Caco-2 (cell line): ENCODE measurements at regions not wholly inside any gene's neighbourhood (a gene's known extent, or its start where the extent isn't known, plus 50 kb on each side); places are given as distances from the start of the nearest gene placed in this dataset.

Experiments
- BruUV-seq: library from RNA; stranded (reverse); fragments of 400-500 nt; replicated peaks from 2 replicates; lab custom pipeline; 2021; lab: Mats Ljungman, UMichigan
- CTCF ChIA-PET: fragments of 300-600 bp; sonication (Branson Sonifier 250); formaldehyde crosslinking; loops from one replicate; lab custom pipeline; 2022; ENCODE audit warnings: antibody characterized with exemption; lab: Charles Lee
- POLR2A ChIA-PET: fragments of 300-600 bp; sonication (Branson Sonifier 250); formaldehyde crosslinking; loops from one replicate; lab custom pipeline; 2022; ENCODE audit warnings: antibody characterized with exemption; lab: Charles Lee
- DNase-seq, 2 experiments: peaks; one replicate each; pipeline versions ENCODE4 v3.0.0 to v3.0.0-alpha.2; 2020 to 2022
- H3K27me3 ChIP-seq: replicated peaks from 2 replicates; pipeline ENCODE4 v1.6.0; 2011; ENCODE audit warnings: low read length; ENCODE audit not compliant: control insufficient read depth, insufficient read depth
- H3K36me3 ChIP-seq: 2 replicates; pipeline ENCODE4 v1.5.1; 2011; ENCODE audit warnings: low read length; ENCODE audit not compliant: control insufficient read depth, insufficient read depth
- H3K4me1 ChIP-seq: fragments of 250-450 bp; sonication (Bioruptor Pico); 2 replicates; pipeline ENCODE4 v1.5.1; 2020; ENCODE audit warnings: mild to moderate bottlenecking
- H3K4me3 ChIP-seq: 2 replicates; pipeline ENCODE4 v1.5.1; 2011; ENCODE audit warnings: low read depth, mild to moderate bottlenecking, control low read depth, low read length
- H3K9me3 ChIP-seq: fragments of 250-450 bp; sonication (Bioruptor Pico); 2 replicates; pipeline ENCODE4 v1.5.1; 2020; ENCODE audit warnings: mild to moderate bottlenecking, moderate library complexity
- H3K27ac Mint-ChIP-seq: one replicate; pipeline ENCODE4 v1.8.0; 2022; ENCODE audit warnings: mixed read lengths; ENCODE audit not compliant: unreplicated experiment
- H3K27me3 Mint-ChIP-seq: one replicate; pipeline ENCODE4 v1.8.0; 2022; ENCODE audit warnings: mixed read lengths; ENCODE audit not compliant: insufficient read depth, unreplicated experiment
- H3K36me3 Mint-ChIP-seq: one replicate; pipeline ENCODE4 v1.8.0; 2022; ENCODE audit warnings: mild to moderate bottlenecking, mixed read lengths; ENCODE audit not compliant: insufficient read depth, unreplicated experiment
- H3K4me1 Mint-ChIP-seq: one replicate; pipeline ENCODE4 v1.8.0; 2022; ENCODE audit warnings: low read depth, mixed read lengths; ENCODE audit not compliant: unreplicated experiment
- H3K4me3 Mint-ChIP-seq: one replicate; pipeline ENCODE4 v1.8.0; 2022; ENCODE audit warnings: mild to moderate bottlenecking, moderate library complexity, mixed read lengths; ENCODE audit not compliant: unreplicated experiment
- H3K9me3 Mint-ChIP-seq: one replicate; pipeline ENCODE4 v1.8.0; 2022; ENCODE audit warnings: mixed read lengths; ENCODE audit not compliant: unreplicated experiment
- CTCF ChIP-seq, 2 experiments: fragments of 200-600 bp in 1 of 2; IDR thresholded peaks; 1 replicate in 1 of 2; 2 replicates in 1 of 2; pipeline versions ENCODE4 v1.5.1 to v1.8.0; 2011 to 2022; ENCODE audit warnings: antibody characterized with exemption in 1 of 2, control low read depth in 1 of 2, inconsistent platforms in 1 of 2, low read depth in 1 of 2, low read length in 1 of 2, mild to moderate bottlenecking in 1 of 2, moderate library complexity in 1 of 2; ENCODE audit not compliant: insufficient read depth in 1 of 2, severe bottlenecking in 1 of 2, unreplicated experiment in 1 of 2
- intact Hi-C: fragments of 100-400 bp; cut with micrococcal nuclease; formaldehyde crosslinking; loops from one replicate; pipeline ENCODE4 v1.10.0; 2022; ENCODE audit not compliant: unreplicated experiment

DNA sequence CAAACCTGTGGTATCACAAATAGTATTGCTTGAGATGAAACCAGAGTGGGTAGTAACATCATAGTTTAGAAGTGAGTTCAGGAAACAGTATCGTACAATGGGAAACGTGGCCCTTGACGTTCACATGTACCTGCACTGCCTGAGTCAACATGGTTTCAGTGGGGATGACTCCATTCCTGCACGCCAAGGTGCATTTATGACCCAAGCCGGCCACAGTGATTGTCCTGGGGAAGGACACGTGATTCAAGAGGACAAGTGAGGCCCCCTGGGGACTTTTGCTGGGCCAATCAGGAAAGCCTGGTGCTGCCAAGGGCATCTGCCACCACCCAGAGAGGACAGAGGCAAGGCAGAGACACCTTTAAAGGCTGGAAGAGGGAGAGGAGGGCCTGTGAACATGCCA lies 119.2 kb downstream of the AXIN2 start:
- no peaks in the 10 kb centered on the region for H3K9me3 Mint-ChIP-seq
- peaks cover 8% of the 10 kb centered on the region for H3K4me1 Mint-ChIP-seq
- Histone ChIP-seq H3K4me1 (0 out of 2 replicates have a peak, but pooled peaks cover 5% of the 10 kb centered on the region), H3K4me3 (no peak overlapping the region), H3K36me3 (no peaks in the 10 kb centered on the region), H3K9me3 (no peaks in the 10 kb centered on the region), H3K27me3 (no peaks in the 10 kb centered on the region)
- intact Hi-C loops = loop anchor here (10.0 kb wide), 1 partner anchor 1727 kb away; no protein-coding TSS in a partner anchor
- no peak overlapping the region for H3K4me3 Mint-ChIP-seq
- DNase-seq = no peak
- H3K36me3 Mint-ChIP-seq = no peaks in the 10 kb centered on the region
- no TSS peak for BruUV-seq
- no peak overlapping the region for H3K27ac Mint-ChIP-seq
- no peak for TF ChIP-seq CTCF (IDR thresholded peaks at IDR 0.05; ENCODE audit: insufficient read depth in 1 of 2, low read depth in 1 of 2, low read length in 1 of 2, severe bottlenecking in 1 of 2, unreplicated experiment in 1 of 2)
- POLR2A ChIA-PET = no interaction called here
- CTCF ChIA-PET = interaction anchor here (0.9 kb wide), 1 partner anchor 148 kb away, joined by 4 read pairs; no protein-coding TSS in a partner anchor
- peaks cover 3% of the 10 kb centered on the region for H3K27me3 Mint-ChIP-seq

DNA sequence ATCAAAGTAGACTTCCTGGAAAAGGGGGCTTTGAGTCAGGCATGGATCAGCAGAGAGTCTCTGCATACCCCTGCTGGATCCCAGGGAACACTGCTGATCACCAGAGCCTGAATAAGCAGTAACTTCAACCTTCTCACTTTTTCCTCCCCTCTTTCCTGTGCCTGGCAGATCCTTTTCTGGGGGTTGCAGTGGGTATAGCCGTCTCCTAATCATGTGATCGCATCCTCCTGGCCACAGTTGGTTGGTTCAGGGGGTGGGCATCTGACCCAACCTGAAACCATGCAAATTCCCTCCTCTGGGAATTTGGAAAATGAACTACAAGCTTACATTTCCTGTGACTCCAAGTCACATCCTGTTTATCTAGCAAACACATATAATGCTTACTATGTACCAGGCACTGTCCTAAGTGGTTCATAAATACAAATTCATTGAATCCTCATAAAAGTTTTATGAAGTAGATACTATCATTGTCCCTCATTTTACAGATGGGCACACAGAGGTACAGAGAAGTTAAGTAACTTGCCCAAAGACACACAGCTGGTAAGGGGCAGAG lies 120.3 kb downstream of the AXIN2 start:
- Mint-ChIP-seq H3K27ac (no peak overlapping the region), H3K4me3 (no peak overlapping the region), H3K4me1 (peaks cover 8% of the 10 kb centered on the region), H3K36me3 (no peaks in the 10 kb centered on the region), H3K27me3 (no peaks in the 10 kb centered on the region), H3K9me3 (no peaks in the 10 kb centered on the region)
- ChIA-PET POLR2A (no interaction called here), CTCF (no interaction called here)
- no peaks in the 10 kb centered on the region for H3K27me3 ChIP-seq
- DNase-seq = no peak
- H3K9me3 ChIP-seq = no peaks in the 10 kb centered on the region
- H3K4me3 ChIP-seq = no peak overlapping the region
- intact Hi-C loops = loop anchor here (10.0 kb wide), 1 partner anchor 1726 kb away; no protein-coding TSS in a partner anchor
- BruUV-seq = no TSS peak
- no peak for TF ChIP-seq CTCF (IDR thresholded peaks at IDR 0.05; ENCODE audit: insufficient read depth in 1 of 2, low read depth in 1 of 2, low read length in 1 of 2, severe bottlenecking in 1 of 2, unreplicated experiment in 1 of 2)
- no peaks in the 10 kb centered on the region for H3K36me3 ChIP-seq
- 0 out of 2 replicates have a peak, but pooled peaks cover 5% of the 10 kb centered on the region for H3K4me1 ChIP-seq

GRCh38 chr17:65438708-65439294 lies 122.6 kb downstream of the AXIN2 start:
- intact Hi-C loops = no loop called here
- H3K27me3 Mint-ChIP-seq = no peaks in the 10 kb centered on the region
- Histone ChIP-seq H3K4me1 (peaks cover 20% of the 10 kb centered on the region), H3K27me3 (no peaks in the 10 kb centered on the region), H3K9me3 (no peaks in the 10 kb centered on the region), H3K4me3 (no peak overlapping the region), H3K36me3 (no peaks in the 10 kb centered on the region)
- H3K4me1 Mint-ChIP-seq = peaks cover 14% of the 10 kb centered on the region
- no peaks in the 10 kb centered on the region for H3K36me3 Mint-ChIP-seq
- no TSS peak for BruUV-seq
- no peak overlapping the region for H3K4me3 Mint-ChIP-seq
- H3K9me3 Mint-ChIP-seq = no peaks in the 10 kb centered on the region
- POLR2A ChIA-PET = no interaction called here
- no peak for TF ChIP-seq CTCF (IDR thresholded peaks at IDR 0.05; ENCODE audit: insufficient read depth in 1 of 2, low read depth in 1 of 2, low read length in 1 of 2, severe bottlenecking in 1 of 2, unreplicated experiment in 1 of 2)
- no peak for DNase-seq
- CTCF ChIA-PET = no interaction called here
- no peak overlapping the region for H3K27ac Mint-ChIP-seq
